Erythroblast (primary cell): ENCODE measurements at regions not wholly inside any gene's neighbourhood (a gene's known extent, or its start where the extent isn't known, plus 50 kb on each side); places are given as distances from the start of the nearest gene placed in this dataset.

Source experiments
- GATA1 ChIP-seq: IDR thresholded peaks from 2 replicates; pipeline ENCODE4 v1.6.1; 2011; ENCODE audit warnings: low read depth, mild to moderate bottlenecking, control low read depth, low read length, moderate library complexity
- POLR2A ChIP-seq: IDR thresholded peaks from 2 replicates; pipeline ENCODE4 v1.6.1; 2011; ENCODE audit warnings: mild to moderate bottlenecking, low read length

GRCh38 chr2:111701266-111701665 is 182.7 kb downstream of the ANAPC1 start:
- TF ChIP-seq POLR2A (no peak), GATA1 (no peak)
